ENCODE measurements at regions not wholly inside any gene's neighbourhood (a gene's known extent, or its start where the extent isn't known, plus 50 kb on each side); places are given as distances from the start of the nearest gene placed in this dataset.

DNA sequence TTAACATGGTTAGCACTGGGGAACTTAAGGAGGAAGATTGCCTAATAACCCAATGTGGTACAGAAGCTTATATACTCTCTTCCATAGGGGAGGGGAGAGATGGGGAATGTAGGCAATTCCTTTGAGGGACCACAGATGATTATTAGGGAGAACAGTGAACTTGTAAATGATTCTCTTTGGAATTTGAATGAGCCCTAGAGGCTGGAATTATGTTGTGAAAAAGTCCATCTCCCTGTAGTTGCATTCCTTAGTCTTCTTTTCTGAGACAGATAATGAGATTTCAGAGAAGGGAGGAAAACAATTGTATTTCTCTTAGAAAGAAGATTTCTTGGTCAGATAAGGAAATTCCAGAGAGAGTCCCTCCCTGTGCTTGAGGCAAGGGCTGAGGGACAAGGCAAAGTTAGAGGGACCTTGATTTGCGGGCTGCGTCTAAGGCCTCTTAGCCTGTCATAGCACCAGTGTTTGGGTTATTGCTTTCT is 89.0 kb upstream of the HMCN1 start:
- TF ChIP-seq SPI1 (IDR thresholded peaks at IDR 0.05; ENCODE audit: borderline replicate concordance, low read depth) (no peak), REST (IDR thresholded peaks at IDR 0.05; ENCODE audit: insufficient replicate concordance, low read depth) (no peak), CTCF (IDR thresholded peaks at IDR 0.05; ENCODE audit: insufficient read depth, low read length) (no peak), POLR2AphosphoS5 (IDR thresholded peaks at IDR 0.05; ENCODE audit: low read depth) (no peak), GABPA (IDR thresholded peaks at IDR 0.05; ENCODE audit: low read depth) (no peak)

All from HL-60 (cell line).